ENCODE measurements at regions not wholly inside any gene's neighbourhood (a gene's known extent, or its start where the extent isn't known, plus 50 kb on each side); places are given as distances from the start of the nearest gene placed in this dataset.
A peak's percentile ranks its signal among the peaks of the same experiment; 100 is the strongest.

DNA sequence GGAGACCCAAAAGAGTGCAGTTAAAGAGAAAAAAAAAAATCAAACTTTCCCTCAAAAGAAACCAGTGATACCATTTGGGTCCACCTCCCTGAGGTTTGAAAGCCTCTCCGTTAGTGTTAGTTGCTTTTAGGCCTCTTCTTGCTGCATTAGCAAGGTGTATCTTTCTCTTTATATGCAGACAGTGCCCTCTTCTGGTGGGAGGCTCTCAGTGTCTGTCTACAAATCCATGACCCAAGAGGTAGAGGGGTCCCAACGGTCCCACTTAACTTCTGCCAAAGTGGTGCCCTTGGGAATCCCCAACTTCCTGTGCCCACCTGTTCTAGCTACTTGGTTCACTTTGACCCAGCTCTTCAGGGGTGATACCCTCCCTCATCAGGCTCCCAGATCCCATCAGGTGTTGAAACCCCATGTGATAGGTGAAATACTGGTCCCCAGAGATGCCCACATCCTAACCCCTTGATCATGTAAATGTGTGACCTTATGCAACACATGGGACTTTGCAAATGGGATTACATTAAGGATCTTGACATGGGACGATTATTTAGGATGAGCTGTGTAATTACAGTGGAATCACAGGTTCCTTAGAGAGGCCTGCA is 63.7 kb upstream of the CD99 start:
- TF ChIP-seq POLR2A (IDR thresholded peaks at IDR 0.05) = no peak
- TF ChIP-seq, protein P1, sequence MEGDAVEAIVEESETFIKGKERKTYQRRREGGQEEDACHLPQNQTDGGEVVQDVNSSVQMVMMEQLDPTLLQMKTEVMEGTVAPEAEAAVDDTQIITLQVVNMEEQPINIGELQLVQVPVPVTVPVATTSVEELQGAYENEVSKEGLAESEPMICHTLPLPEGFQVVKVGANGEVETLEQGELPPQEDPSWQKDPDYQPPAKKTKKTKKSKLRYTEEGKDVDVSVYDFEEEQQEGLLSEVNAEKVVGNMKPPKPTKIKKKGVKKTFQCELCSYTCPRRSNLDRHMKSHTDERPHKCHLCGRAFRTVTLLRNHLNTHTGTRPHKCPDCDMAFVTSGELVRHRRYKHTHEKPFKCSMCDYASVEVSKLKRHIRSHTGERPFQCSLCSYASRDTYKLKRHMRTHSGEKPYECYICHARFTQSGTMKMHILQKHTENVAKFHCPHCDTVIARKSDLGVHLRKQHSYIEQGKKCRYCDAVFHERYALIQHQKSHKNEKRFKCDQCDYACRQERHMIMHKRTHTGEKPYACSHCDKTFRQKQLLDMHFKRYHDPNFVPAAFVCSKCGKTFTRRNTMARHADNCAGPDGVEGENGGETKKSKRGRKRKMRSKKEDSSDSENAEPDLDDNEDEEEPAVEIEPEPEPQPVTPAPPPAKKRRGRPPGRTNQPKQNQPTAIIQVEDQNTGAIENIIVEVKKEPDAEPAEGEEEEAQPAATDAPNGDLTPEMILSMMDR (IDR thresholded peaks at IDR 0.05) = peak in 1 of 2 donors; percentile 40

All from suprapubic skin (tissue), 3 donors.